Stimulated activated CD8-positive, alpha-beta memory T cell treated with anti-CD3 and anti-CD28 coated beads, Interleukin-7, amount 100 ng/mL, for 1 hour (primary cell): ENCODE measurements at regions not wholly inside any gene's neighbourhood (a gene's known extent, or its start where the extent isn't known, plus 50 kb on each side); places are given as distances from the start of the nearest gene placed in this dataset.
"Not testable (repeated sequence)": the region's sequence is repeated elsewhere in the genome, so short reads cannot be mapped to it uniquely, and the experiment has no call there.

Source experiments
- DNase-seq, 2 donors: peaks; one replicate each; pipeline ENCODE4 v3.0.0-alpha.2; 2020; ENCODE audit warnings: low read depth in 2 of 2

GRCh38 chr2:230593765-230594164 lies 118.9 kb upstream of the CAB39 start:
- no peak for DNase-seq

GRCh38 chr2:230594286-230594840 lies 118.3 kb upstream of the CAB39 start:
- no peak for DNase-seq

- no peak for DNase-seq
These were observed 112.8 kb upstream of the CAB39 start for GRCh38 chr2:230599853-230600252.

GRCh38 chr2:230600285-230600684 lies 112.4 kb upstream of the CAB39 start:
- DNase-seq = no peak

GRCh38 chr2:230600881-230601280 lies 111.8 kb upstream of the CAB39 start:
- DNase-seq = no peak

GRCh38 chr2:230601510-230601909 lies 111.1 kb upstream of the CAB39 start:
- no peak for DNase-seq

GRCh38 chr2:230602562-230603230 lies 109.9 kb upstream of the CAB39 start:
- DNase-seq = peak; percentile 17 to 23

- DNase-seq = not testable (repeated sequence)
These were observed 109.3 kb upstream of the CAB39 start for GRCh38 chr2:230603317-230603716.

- DNase-seq = not testable (repeated sequence)
These were observed 108.5 kb upstream of the CAB39 start for GRCh38 chr2:230604158-230604557.

- no peak for DNase-seq
These were observed 98.6 kb upstream of the CAB39 start for GRCh38 chr2:230614040-230614439.

GRCh38 chr2:230614913-230615332 lies 97.7 kb upstream of the CAB39 start:
- DNase-seq = no peak

- not testable (repeated sequence) for DNase-seq
These were observed 95.4 kb upstream of the CAB39 start for GRCh38 chr2:230617256-230617706.

- no peak for DNase-seq
These were observed 93.2 kb upstream of the CAB39 start for GRCh38 chr2:230619491-230619890.

GRCh38 chr2:230625220-230625619 lies 87.4 kb upstream of the CAB39 start:
- DNase-seq = not testable (repeated sequence)

- DNase-seq = not testable (repeated sequence)
These were observed 85.6 kb upstream of the CAB39 start for GRCh38 chr2:230627091-230627490.

GRCh38 chr2:230627806-230628724 lies 84.6 kb upstream of the CAB39 start:
- DNase-seq = no peak

GRCh38 chr2:230631470-230631869 lies 81.2 kb upstream of the CAB39 start:
- DNase-seq = no peak

GRCh38 chr2:230634146-230634545 lies 78.5 kb upstream of the CAB39 start:
- no peak for DNase-seq

GRCh38 chr2:230634721-230635313 lies 77.8 kb upstream of the CAB39 start:
- DNase-seq = not testable (repeated sequence)

GRCh38 chr2:230636684-230637271 lies 75.9 kb upstream of the CAB39 start:
- DNase-seq = no peak

GRCh38 chr2:230637486-230637885 lies 75.2 kb upstream of the CAB39 start:
- not testable (repeated sequence) for DNase-seq

- no peak for DNase-seq
These were observed 72.1 kb upstream of the CAB39 start for GRCh38 chr2:230640540-230641011.
